ENCODE measurements at regions not wholly inside any gene's neighbourhood (a gene's known extent, or its start where the extent isn't known, plus 50 kb on each side); places are given as distances from the start of the nearest gene placed in this dataset.

DNA sequence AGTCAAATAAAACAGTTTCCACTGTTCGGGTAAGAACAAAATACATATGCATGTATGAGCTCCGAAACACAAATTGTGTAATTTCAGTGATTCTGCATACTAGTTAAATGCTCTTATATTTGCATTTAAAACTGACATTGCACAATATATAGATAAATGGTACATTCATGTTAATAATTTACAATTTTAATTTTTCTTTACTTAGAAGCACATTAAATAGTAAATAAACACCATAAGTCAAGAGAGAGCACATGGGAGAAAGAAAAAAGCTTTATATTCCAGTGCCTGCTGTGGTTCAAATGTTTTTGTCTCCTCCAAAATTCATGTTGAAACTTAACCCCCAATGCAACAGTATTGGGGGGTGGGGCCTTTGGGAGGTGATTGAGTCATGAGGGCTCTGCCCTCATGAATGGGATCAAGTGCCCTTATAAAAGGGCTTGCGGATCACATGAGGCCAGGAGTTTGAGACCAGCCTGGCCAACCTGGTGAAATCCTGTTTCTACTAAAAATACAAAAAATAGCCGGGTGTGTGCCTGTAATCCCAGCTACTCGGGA is 322.9 kb downstream of the BCOR start:
- no peak overlapping the region for H3K9ac ChIP-seq (ENCODE audit: low read length)

DNA sequence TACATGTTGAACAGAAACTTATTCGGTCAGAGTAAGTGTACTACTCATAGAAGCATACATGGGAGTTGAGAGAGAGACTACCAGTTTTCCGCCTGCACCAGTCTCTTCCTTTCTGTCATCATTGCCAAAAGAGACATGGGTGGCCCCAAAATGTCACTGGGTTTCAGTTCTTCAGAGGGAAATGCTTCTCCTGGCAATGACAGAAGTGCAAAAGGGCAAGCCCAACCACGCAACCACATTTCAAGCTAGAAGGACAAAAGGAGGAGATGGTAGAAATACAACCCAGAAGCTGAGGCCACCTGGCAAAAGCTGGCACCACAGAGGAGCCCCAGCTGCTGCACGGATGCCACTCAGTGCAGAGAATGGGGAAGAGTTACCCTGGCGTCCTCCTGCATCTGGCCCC is 320.1 kb downstream of the BCOR start:
- Histone ChIP-seq H3K27ac (ENCODE audit: low read length) (no peak overlapping the region), H2AFZ (ENCODE audit: low read depth, low read length) (no peak overlapping the region), H3K4me3 (ENCODE audit: low read length) (no peak overlapping the region), H3K9me3 (ENCODE audit: insufficient read depth, low read length) (no peaks in the 10 kb centered on the region; the same call in 1 of the 2 replicates), H3K4me1 (ENCODE audit: low read length) (peaks cover 17% of the 10 kb centered on the region), H3K36me3 (replicated peaks; ENCODE audit: low read depth, low read length) (no peaks in the 10 kb centered on the region), H3K27me3 (ENCODE audit: low read depth, low read length) (no peaks in the 10 kb centered on the region), H4K20me1 (ENCODE audit: insufficient read depth, low read length) (no peaks in the 10 kb centered on the region), H3K79me2 (ENCODE audit: low read length) (no peaks in the 10 kb centered on the region), H3K4me2 (ENCODE audit: low read length) (no peak overlapping the region), H3K9ac (ENCODE audit: low read length) (no peak overlapping the region)
- TF ChIP-seq, protein P1, sequence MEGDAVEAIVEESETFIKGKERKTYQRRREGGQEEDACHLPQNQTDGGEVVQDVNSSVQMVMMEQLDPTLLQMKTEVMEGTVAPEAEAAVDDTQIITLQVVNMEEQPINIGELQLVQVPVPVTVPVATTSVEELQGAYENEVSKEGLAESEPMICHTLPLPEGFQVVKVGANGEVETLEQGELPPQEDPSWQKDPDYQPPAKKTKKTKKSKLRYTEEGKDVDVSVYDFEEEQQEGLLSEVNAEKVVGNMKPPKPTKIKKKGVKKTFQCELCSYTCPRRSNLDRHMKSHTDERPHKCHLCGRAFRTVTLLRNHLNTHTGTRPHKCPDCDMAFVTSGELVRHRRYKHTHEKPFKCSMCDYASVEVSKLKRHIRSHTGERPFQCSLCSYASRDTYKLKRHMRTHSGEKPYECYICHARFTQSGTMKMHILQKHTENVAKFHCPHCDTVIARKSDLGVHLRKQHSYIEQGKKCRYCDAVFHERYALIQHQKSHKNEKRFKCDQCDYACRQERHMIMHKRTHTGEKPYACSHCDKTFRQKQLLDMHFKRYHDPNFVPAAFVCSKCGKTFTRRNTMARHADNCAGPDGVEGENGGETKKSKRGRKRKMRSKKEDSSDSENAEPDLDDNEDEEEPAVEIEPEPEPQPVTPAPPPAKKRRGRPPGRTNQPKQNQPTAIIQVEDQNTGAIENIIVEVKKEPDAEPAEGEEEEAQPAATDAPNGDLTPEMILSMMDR (IDR thresholded peaks at IDR 0.05; ENCODE audit: low read depth, low read length) = no peak
- no peak for TF ChIP-seq EZH2phosphoT487 (IDR thresholded peaks at IDR 0.05; ENCODE audit: low read depth)

More for the DNA sequence above, 322.9 kb downstream of the BCOR start:
- Histone ChIP-seq H4K20me1 (ENCODE audit: insufficient read depth, low read length) (no peaks in the 10 kb centered on the region), H3K27me3 (ENCODE audit: low read depth, low read length) (0 out of 2 replicates have a peak, but pooled peaks cover 3% of the 10 kb centered on the region), H3K4me1 (ENCODE audit: low read length) (peaks cover 39% of the 10 kb centered on the region), H3K4me3 (ENCODE audit: low read length) (no peak overlapping the region), H3K27ac (ENCODE audit: low read length) (no peak overlapping the region), H3K9me3 (ENCODE audit: insufficient read depth, low read length) (no peaks in the 10 kb centered on the region; the same call in 1 of the 2 replicates), H2AFZ (ENCODE audit: low read depth, low read length) (no peak overlapping the region), H3K4me2 (ENCODE audit: low read length) (no peak overlapping the region), H3K36me3 (replicated peaks; ENCODE audit: low read depth, low read length) (no peaks in the 10 kb centered on the region), H3K79me2 (ENCODE audit: low read length) (no peaks in the 10 kb centered on the region)
- no peak for TF ChIP-seq EZH2phosphoT487 (IDR thresholded peaks at IDR 0.05; ENCODE audit: low read depth)
- TF ChIP-seq, protein P1 (IDR thresholded peaks at IDR 0.05; ENCODE audit: low read depth, low read length) = no peak

GRCh38 chrX:39779952-39780783 is 317.6 kb downstream of the BCOR start:
- Histone ChIP-seq H3K79me2 (ENCODE audit: low read length) (no peaks in the 10 kb centered on the region), H3K9me3 (ENCODE audit: insufficient read depth, low read length) (no peaks in the 10 kb centered on the region)
- TF ChIP-seq EZH2phosphoT487 (IDR thresholded peaks at IDR 0.05; ENCODE audit: low read depth) = no peak
- TF ChIP-seq, protein P1 (IDR thresholded peaks at IDR 0.05; ENCODE audit: low read depth, low read length) = no peak

GRCh38 chrX:39782276-39782675 is 315.5 kb downstream of the BCOR start:
- H3K36me3 ChIP-seq (replicated peaks; ENCODE audit: low read depth, low read length) = no peaks in the 10 kb centered on the region
- H4K20me1 ChIP-seq (ENCODE audit: insufficient read depth, low read length) = no peaks in the 10 kb centered on the region
- no peak overlapping the region for H3K4me3 ChIP-seq (ENCODE audit: low read length)
- no peaks in the 10 kb centered on the region for H3K79me2 ChIP-seq (ENCODE audit: low read length)
- no peak overlapping the region for H3K27ac ChIP-seq (ENCODE audit: low read length)
- H2AFZ ChIP-seq (ENCODE audit: low read depth, low read length) = no peak overlapping the region
- H3K27me3 ChIP-seq (ENCODE audit: low read depth, low read length) = no peaks in the 10 kb centered on the region
- no peak overlapping the region for H3K9ac ChIP-seq (ENCODE audit: low read length)
- peaks cover 6% of the 10 kb centered on the region; the same call in 1 of the 2 replicates for H3K4me1 ChIP-seq (ENCODE audit: low read length)
- no peaks in the 10 kb centered on the region for H3K9me3 ChIP-seq (ENCODE audit: insufficient read depth, low read length)
- H3K4me2 ChIP-seq (ENCODE audit: low read length) = no peak overlapping the region
- no peak for TF ChIP-seq EZH2phosphoT487 (IDR thresholded peaks at IDR 0.05; ENCODE audit: low read depth)
- TF ChIP-seq, protein P1 (IDR thresholded peaks at IDR 0.05; ENCODE audit: low read depth, low read length) = no peak

More at GRCh38 chrX:39779952-39780783, 317.6 kb downstream of the BCOR start:
- H3K9ac ChIP-seq (ENCODE audit: low read length) = no peak overlapping the region
- H4K20me1 ChIP-seq (ENCODE audit: insufficient read depth, low read length) = no peaks in the 10 kb centered on the region
- H3K27me3 ChIP-seq (ENCODE audit: low read depth, low read length) = no peaks in the 10 kb centered on the region
- H3K4me1 ChIP-seq (ENCODE audit: low read length) = peaks cover 6% of the 10 kb centered on the region; the same call in 1 of the 2 replicates
- no peak overlapping the region for H3K4me3 ChIP-seq (ENCODE audit: low read length)
- no peak overlapping the region for H3K27ac ChIP-seq (ENCODE audit: low read length)
- no peak overlapping the region for H2AFZ ChIP-seq (ENCODE audit: low read depth, low read length)
- no peaks in the 10 kb centered on the region for H3K36me3 ChIP-seq (replicated peaks; ENCODE audit: low read depth, low read length)
- H3K4me2 ChIP-seq (ENCODE audit: low read length) = no peak overlapping the region

Data from OCI-LY3 (cell line).